ENCODE measurements at regions not wholly inside any gene's neighbourhood (a gene's known extent, or its start where the extent isn't known, plus 50 kb on each side); places are given as distances from the start of the nearest gene placed in this dataset.
A peak's percentile ranks its signal among the peaks of the same experiment; 100 is the strongest.

DNA sequence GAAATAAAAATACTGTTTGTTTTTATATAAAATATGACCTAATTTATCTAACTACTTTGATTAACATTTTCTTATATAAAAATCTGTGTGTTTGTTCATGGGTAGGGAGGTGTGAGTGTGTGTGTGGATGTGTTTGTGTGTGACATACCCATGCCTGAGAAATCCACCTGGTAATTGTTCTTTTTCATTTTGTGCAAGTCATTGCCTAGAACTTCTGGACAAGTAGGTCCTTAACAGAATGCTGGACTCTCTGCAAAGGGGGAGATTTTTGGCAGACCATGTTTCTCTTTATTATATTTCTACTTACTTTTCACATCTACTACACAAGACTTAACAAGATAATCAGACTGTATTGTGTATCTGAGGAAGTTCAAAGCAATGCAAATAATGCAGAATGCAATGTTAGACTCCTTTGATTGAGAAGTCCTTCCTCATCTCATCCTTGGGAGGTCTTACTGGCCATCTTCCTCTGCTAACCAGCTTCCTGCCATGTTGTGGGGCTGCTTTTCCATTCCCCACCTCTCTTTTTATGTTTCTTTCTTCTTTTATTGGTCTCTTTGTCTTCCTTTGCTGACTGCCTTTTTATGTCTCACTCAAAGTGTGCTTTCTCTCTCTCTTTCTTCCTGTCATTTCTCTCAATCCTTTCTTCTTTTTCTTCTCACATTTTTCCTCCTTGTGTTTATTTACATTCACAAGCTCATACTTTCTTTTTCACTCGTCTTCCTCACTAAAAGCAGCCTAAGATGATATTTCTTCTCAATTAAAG lies 1017.0 kb upstream of the CNTN5 start:
- no peaks in the 10 kb centered on the region for H3K23me2 ChIP-seq (ENCODE audit: insufficient read length, low read depth, low read length, poor library complexity, severe bottlenecking)
- no peak overlapping the region for H2AK5ac ChIP-seq (ENCODE audit: insufficient read length, low read length)
- no peak overlapping the region for H2BK5ac ChIP-seq (ENCODE audit: insufficient read length, low read length)
- H2BK120ac ChIP-seq (ENCODE audit: low read depth, low read length, poor library complexity, severe bottlenecking): no peak overlapping the region
- H3K27me3 Mint-ChIP-seq (ENCODE audit: low read depth): no peaks in the 10 kb centered on the region
- H3K56ac ChIP-seq (ENCODE audit: insufficient read length, low read depth, low read length): no peak overlapping the region
- H2BK15ac ChIP-seq (ENCODE audit: low read depth, low read length): no peak overlapping the region
- no peak overlapping the region for H4K5ac ChIP-seq (ENCODE audit: insufficient read length, low read depth, low read length)
- H3K79me1 ChIP-seq (ENCODE audit: insufficient read depth, low read depth, low read length, poor library complexity, severe bottlenecking): no peaks in the 10 kb centered on the region
- no peak overlapping the region for H3K27ac ChIP-seq (ENCODE audit: insufficient read length, low read depth, low read length)
- no peak overlapping the region for H2BK20ac ChIP-seq (ENCODE audit: low read depth, low read length, poor library complexity, severe bottlenecking)
- H2AFZ ChIP-seq (ENCODE audit: low read length): peak overlapping the region; percentile 62
- no peaks in the 10 kb centered on the region for H3K9me3 Mint-ChIP-seq
- no peaks in the 10 kb centered on the region for H4K20me1 ChIP-seq (ENCODE audit: control insufficient read depth, insufficient read depth, insufficient read length)
- no peak overlapping the region for H3K4me3 Mint-ChIP-seq
- H3K9ac ChIP-seq (ENCODE audit: extremely low read depth, insufficient read length, low read length): no peak overlapping the region
- DNase-seq: no peak
- no peak overlapping the region for H3K14ac ChIP-seq (ENCODE audit: insufficient read depth, low read length)
- H2BK12ac ChIP-seq (ENCODE audit: insufficient read length, low read depth, low read length): no peak overlapping the region
- H3K4me2 ChIP-seq (ENCODE audit: insufficient read depth, insufficient read length, low read length): no peak overlapping the region
- no peak overlapping the region for H3K18ac ChIP-seq (ENCODE audit: insufficient read length, low read depth, low read length)
- H4K8ac ChIP-seq (replicated peaks; ENCODE audit: insufficient read length, low read depth, low read length): no peak overlapping the region
- no peak overlapping the region for H3K23ac ChIP-seq (ENCODE audit: insufficient read length, low read depth, low read length)
- H3K79me2 ChIP-seq (ENCODE audit: insufficient read depth, low read length): no peaks in the 10 kb centered on the region
- no peaks in the 10 kb centered on the region for H3K36me3 Mint-ChIP-seq (ENCODE audit: insufficient read depth in 1 of 3, low read depth in 3 of 3)
- no CpG with 5 or more reads among the region's 1 CpG for WGBS (ENCODE audit: extremely low coverage, insufficient read length, low lambda C conversion rate)
- no peaks in the 10 kb centered on the region for H3K27me3 ChIP-seq (ENCODE audit: insufficient read depth, low read length)
- peak overlapping the region in 1 of 3 experiments; percentile 10; a peak in 1 of 7 replicates for H3K27ac Mint-ChIP-seq
- H3K4me1 ChIP-seq (ENCODE audit: insufficient read depth, low read length): no peaks in the 10 kb centered on the region; the same call in 1 of the 2 replicates
- H3K4me1 Mint-ChIP-seq: peaks cover 7 to 9% of the 10 kb centered on the region in 2 experiments
- H4K91ac ChIP-seq (ENCODE audit: insufficient read length, low read depth, low read length): no peak overlapping the region
- H3K9me3 ChIP-seq (ENCODE audit: control insufficient read depth, low read depth, low read length): no peaks in the 10 kb centered on the region
- no peak overlapping the region for H3T11ph ChIP-seq (ENCODE audit: low read length)
- H3K4ac ChIP-seq (ENCODE audit: low read depth, low read length): no peak overlapping the region
- TF ChIP-seq, protein P1, sequence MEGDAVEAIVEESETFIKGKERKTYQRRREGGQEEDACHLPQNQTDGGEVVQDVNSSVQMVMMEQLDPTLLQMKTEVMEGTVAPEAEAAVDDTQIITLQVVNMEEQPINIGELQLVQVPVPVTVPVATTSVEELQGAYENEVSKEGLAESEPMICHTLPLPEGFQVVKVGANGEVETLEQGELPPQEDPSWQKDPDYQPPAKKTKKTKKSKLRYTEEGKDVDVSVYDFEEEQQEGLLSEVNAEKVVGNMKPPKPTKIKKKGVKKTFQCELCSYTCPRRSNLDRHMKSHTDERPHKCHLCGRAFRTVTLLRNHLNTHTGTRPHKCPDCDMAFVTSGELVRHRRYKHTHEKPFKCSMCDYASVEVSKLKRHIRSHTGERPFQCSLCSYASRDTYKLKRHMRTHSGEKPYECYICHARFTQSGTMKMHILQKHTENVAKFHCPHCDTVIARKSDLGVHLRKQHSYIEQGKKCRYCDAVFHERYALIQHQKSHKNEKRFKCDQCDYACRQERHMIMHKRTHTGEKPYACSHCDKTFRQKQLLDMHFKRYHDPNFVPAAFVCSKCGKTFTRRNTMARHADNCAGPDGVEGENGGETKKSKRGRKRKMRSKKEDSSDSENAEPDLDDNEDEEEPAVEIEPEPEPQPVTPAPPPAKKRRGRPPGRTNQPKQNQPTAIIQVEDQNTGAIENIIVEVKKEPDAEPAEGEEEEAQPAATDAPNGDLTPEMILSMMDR (conservative IDR thresholded peaks at IDR 0.05): no peak
